Activated naive CD8-positive, alpha-beta T cell treated with anti-CD3 and anti-CD28 coated beads for 36 hours (primary cell): ENCODE measurements at regions not wholly inside any gene's neighbourhood (a gene's known extent, or its start where the extent isn't known, plus 50 kb on each side); places are given as distances from the start of the nearest gene placed in this dataset.

ENCODE experiments used
- DNase-seq: peaks from one replicate; pipeline ENCODE4 v3.0.0; 2021
- H3K27ac Mint-ChIP-seq: one replicate; pipeline ENCODE4 v1.8.0; 2022; ENCODE audit warnings: mild to moderate bottlenecking, moderate library complexity, mixed read lengths
- H3K27me3 Mint-ChIP-seq: one replicate; pipeline ENCODE4 v1.8.0; 2022; ENCODE audit warnings: mild to moderate bottlenecking, mixed read lengths
- H3K36me3 Mint-ChIP-seq: one replicate; pipeline ENCODE4 v1.8.0; 2021; ENCODE audit warnings: mild to moderate bottlenecking, mixed read lengths
- H3K4me1 Mint-ChIP-seq: one replicate; pipeline ENCODE4 v1.8.0; 2021; ENCODE audit warnings: mixed read lengths
- H3K4me3 Mint-ChIP-seq: one replicate; pipeline ENCODE4 v1.8.0; 2022; ENCODE audit warnings: mild to moderate bottlenecking, moderate library complexity, mixed read lengths
- H3K9me3 Mint-ChIP-seq: one replicate; pipeline ENCODE4 v1.8.0; 2022; ENCODE audit warnings: mixed read lengths

DNA sequence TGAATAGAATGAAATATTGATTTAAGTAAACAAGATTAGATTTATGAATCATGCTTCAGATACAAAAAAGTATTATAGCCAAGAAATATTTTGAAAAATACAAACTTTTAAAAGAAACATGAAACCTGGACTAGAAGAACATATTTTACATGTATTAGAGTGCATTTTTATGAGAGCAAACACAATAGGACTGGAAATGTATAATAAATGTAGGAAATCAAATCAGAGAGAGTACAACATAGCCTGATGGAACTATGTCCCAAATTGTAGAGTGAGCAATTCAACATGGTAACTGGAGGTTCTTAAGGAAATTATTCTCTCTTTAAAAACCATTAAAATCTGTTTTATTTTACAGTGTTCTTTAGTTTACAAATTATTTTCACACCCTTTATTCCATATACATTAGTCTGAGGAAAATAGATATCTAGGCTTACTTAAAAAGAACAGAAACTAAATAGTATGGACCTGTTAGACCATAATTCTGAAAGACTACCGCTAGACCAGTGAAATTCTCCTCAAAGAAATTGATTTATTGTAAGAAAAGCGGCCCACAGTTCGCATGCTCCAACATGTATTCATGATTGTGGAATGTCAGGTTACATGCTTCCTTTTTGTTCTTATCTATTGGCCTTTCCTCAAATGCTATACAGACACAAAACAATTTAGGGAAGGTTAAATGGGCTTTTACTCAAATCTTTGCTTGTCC lies 1526.5 kb upstream of the SLC10A2 start:
- H3K9me3 Mint-ChIP-seq: no peaks in the 10 kb centered on the region
- no peaks in the 10 kb centered on the region for H3K4me1 Mint-ChIP-seq
- no peak overlapping the region for H3K27ac Mint-ChIP-seq
- no peaks in the 10 kb centered on the region for H3K36me3 Mint-ChIP-seq
- DNase-seq: no peak
- no peak overlapping the region for H3K4me3 Mint-ChIP-seq
- H3K27me3 Mint-ChIP-seq: no peaks in the 10 kb centered on the region

DNA sequence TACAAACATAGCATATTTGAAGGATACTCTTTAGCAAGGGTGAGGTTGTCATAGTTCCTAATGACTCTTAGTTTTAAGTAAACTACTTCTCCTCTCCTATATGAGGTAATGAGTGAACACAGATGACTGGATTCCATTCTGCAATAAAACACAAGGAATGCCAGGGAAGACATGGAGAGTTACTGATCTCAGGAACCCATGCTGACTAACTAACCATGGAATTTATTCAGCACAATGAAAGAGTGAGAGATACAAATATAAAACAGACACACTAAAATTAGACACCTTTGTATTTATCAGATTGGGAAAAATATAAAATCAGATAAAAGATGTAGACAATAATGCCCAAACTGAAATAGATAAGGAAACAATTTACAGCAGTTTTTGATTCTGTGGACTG lies 1525.9 kb upstream of the SLC10A2 start:
- no peak overlapping the region for H3K27ac Mint-ChIP-seq
- DNase-seq: no peak
- H3K9me3 Mint-ChIP-seq: no peaks in the 10 kb centered on the region
- no peak overlapping the region for H3K4me3 Mint-ChIP-seq
- no peaks in the 10 kb centered on the region for H3K27me3 Mint-ChIP-seq
- H3K4me1 Mint-ChIP-seq: no peaks in the 10 kb centered on the region
- no peaks in the 10 kb centered on the region for H3K36me3 Mint-ChIP-seq

DNA sequence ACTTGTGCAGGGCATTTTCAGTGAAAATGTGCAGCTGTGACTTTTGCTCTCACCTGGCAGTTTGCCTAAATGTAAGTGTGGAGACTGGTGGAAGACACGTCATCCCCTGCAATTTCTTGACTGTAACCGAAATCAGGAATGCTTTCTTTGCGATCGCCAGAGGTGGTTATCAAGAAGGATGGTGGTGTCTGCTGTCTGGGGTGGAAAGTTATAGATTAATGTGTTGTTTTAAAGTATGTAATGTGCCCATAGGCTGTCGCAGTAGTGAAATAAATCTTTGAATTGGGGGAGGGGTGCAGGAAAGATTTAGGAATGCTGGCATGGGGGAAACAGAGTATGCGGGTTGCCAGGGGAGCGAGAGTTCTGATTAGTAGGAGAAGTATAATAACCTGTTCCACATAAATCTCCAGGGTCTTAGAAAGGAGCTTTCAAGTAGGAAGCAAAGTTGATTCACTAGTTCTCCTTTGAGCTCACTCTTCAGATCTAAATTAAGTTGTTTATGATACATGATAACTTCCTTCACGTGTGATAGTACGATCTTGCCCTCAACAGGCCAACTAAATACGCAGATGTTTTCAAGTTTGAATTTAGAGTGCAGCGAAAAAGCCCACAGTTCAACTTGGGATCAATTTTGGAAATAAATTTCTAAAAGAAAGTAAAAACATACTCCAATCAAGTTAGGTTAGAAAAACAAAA lies 1520.0 kb upstream of the SLC10A2 start:
- no peaks in the 10 kb centered on the region for H3K36me3 Mint-ChIP-seq
- no peaks in the 10 kb centered on the region for H3K27me3 Mint-ChIP-seq

DNA sequence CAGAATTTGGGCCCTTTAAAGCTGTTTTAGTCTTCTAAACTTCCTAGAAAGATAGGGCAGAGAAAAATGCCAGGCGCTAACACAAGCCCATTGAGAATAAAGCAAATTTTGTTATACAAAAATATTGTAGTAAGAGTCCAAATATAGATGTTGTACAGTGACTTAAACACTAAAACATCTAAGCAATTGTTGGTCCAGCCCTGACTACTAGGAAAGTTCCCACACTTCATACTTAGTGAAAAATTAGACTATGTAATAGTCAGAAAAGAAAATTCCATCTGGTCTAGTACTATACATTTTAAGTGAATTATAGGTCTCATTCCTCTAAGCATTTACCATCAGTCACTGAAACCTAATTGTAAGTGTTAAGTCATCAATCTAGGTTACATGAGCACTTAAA lies 1518.3 kb upstream of the SLC10A2 start:
- no peak for DNase-seq
- H3K27me3 Mint-ChIP-seq: no peaks in the 10 kb centered on the region
- H3K4me1 Mint-ChIP-seq: no peaks in the 10 kb centered on the region
- H3K4me3 Mint-ChIP-seq: no peak overlapping the region
- no peak overlapping the region for H3K27ac Mint-ChIP-seq
- H3K9me3 Mint-ChIP-seq: no peaks in the 10 kb centered on the region
- no peaks in the 10 kb centered on the region for H3K36me3 Mint-ChIP-seq

More for the DNA sequence above, 1520.0 kb upstream of the SLC10A2 start:
- Mint-ChIP-seq H3K27ac (no peak overlapping the region), H3K9me3 (no peaks in the 10 kb centered on the region), H3K4me1 (no peaks in the 10 kb centered on the region), H3K4me3 (no peak overlapping the region)
- no peak for DNase-seq

DNA sequence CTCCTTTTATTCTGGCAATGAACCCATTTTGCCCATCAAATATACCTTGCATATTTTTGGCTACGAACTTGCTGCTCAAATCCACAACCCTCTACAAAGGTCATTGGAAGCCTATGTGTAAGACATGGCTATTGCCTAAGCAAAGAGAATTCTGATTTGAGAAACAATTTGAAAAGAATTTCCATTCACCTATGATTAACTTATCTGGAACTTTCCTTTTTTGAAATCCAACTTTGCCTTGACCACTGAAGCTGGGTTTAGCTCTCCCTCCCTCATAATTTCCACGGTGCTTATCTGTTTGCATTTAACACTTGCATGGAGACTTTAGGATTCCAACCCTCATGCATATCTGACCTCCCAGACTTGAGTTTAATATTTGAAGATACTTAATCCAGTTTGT lies 1514.7 kb upstream of the SLC10A2 start:
- Mint-ChIP-seq H3K4me1 (peaks cover 3% of the 10 kb centered on the region), H3K36me3 (no peaks in the 10 kb centered on the region), H3K27me3 (no peaks in the 10 kb centered on the region), H3K4me3 (no peak overlapping the region), H3K27ac (no peak overlapping the region), H3K9me3 (no peaks in the 10 kb centered on the region)
- DNase-seq: no peak

DNA sequence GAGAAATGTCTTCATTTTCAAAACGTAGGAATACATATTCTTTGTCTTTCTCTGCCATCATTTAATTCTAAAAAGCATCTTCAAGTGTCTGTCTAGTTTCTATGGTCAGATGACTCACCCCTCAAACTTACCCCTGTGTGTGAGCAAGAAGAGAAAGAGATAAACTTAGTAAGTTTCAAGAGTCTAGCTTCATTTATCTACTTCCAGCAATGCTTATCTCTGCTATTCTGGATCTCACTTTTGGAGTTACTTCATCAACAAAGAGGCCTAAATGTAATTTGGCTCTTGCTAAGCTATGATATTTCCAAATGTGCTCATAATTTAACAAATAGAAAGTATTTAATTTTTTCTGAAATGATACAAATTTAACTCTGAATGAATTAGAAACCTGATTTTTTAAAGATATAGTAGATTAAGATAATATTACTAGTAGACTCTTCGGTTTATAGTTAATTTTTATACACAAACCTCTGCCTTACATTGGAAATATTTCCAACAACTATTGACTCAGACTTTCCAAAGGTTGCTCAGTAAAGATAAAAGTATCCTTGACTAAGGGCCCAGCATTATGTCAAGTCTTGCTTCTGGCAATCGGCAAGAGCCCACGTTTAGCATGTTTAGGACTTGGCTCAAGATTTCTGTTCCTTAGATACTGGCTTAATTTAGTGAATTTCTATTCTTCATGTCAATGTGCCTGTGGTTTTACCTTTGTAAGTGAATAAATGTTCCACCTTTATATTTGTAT lies 1511.0 kb upstream of the SLC10A2 start:
- DNase-seq: no peak
- no peaks in the 10 kb centered on the region for H3K36me3 Mint-ChIP-seq
- H3K27ac Mint-ChIP-seq: no peak overlapping the region
- peaks cover 3% of the 10 kb centered on the region for H3K4me1 Mint-ChIP-seq
- H3K4me3 Mint-ChIP-seq: no peak overlapping the region
- H3K27me3 Mint-ChIP-seq: peaks cover 4% of the 10 kb centered on the region
- H3K9me3 Mint-ChIP-seq: no peaks in the 10 kb centered on the region

DNA sequence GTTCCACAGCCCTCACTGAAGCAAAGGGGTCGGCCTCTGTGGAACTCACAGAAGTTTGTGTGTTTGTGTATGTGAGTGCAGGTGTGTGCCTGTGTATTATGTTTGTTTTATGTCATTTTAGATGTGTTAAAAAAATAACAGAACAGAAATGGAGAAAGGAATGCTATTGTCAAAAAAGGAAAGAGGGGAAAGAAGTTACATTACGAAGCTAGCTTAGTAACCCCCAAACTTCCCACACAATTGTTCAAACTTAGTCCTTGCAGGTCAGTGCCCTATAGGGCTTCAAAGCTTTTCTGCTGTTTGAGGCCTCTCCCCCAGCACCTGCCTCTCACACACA lies 1505.6 kb upstream of the SLC10A2 start:
- Mint-ChIP-seq H3K36me3 (no peaks in the 10 kb centered on the region), H3K9me3 (no peaks in the 10 kb centered on the region), H3K27me3 (peaks cover 8% of the 10 kb centered on the region), H3K4me1 (peaks cover 1% of the 10 kb centered on the region), H3K4me3 (no peak overlapping the region), H3K27ac (no peak overlapping the region)
- no peak for DNase-seq

DNA sequence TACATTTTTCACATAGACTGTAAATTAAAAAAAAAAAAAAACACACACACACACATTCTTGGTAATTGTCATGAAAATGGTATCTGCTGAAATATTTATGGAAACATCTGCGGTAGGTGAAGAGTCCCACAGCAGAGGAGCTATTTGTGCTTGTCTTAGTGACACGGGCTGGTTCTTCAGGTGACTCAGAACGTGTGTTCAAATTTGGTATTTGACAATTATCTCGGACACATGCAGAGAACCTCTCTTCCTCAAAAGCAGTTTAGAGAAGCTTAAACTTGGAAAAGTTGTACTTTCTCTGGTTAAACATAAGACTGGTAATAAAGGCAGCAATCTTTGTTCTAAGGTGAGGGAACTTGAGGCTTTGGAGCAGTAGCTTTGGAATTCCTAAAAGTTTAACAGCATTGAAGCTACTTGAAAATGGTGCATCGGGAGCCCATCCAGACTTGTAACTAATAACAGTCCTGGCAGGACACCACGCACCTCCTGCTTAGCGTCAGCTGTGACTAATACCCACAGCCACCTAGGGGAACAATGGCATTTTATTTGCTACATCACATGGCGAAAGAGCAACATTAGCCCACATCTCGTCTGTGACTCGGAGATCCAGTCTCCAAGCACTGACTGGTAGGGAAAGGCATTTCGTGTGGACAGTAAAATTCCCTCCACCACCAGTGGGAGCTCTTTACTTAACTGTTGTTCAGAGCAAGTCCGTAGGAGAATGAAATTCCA lies 1505.1 kb upstream of the SLC10A2 start:
- no peak for DNase-seq
- Mint-ChIP-seq H3K27me3 (peaks cover 8% of the 10 kb centered on the region), H3K36me3 (no peaks in the 10 kb centered on the region), H3K4me3 (no peak overlapping the region), H3K27ac (no peak overlapping the region), H3K9me3 (no peaks in the 10 kb centered on the region), H3K4me1 (no peaks in the 10 kb centered on the region)

DNA sequence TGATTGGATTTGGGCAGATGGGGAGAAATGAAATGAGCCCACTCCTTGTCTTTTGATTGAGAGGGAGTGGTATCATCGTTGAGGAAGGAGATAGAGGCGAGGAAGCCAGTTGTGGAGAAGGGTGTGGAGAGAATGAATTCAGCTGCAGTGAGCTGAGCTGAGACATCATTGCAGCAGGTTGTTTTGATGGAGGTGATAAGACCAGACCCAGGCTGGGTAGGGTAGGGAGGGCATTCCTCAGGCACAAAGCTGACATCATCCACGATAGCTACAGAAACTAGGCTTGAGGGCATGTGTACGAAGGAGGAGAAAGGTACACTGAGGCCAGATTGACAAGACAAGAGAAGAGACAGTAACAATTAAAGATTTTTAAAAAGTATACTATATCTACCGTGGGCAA lies 1500.9 kb upstream of the SLC10A2 start:
- Mint-ChIP-seq H3K36me3 (no peaks in the 10 kb centered on the region), H3K27ac (no peak overlapping the region), H3K9me3 (no peaks in the 10 kb centered on the region), H3K4me1 (no peaks in the 10 kb centered on the region), H3K27me3 (peaks cover 4% of the 10 kb centered on the region), H3K4me3 (no peak overlapping the region)
- no peak for DNase-seq

DNA sequence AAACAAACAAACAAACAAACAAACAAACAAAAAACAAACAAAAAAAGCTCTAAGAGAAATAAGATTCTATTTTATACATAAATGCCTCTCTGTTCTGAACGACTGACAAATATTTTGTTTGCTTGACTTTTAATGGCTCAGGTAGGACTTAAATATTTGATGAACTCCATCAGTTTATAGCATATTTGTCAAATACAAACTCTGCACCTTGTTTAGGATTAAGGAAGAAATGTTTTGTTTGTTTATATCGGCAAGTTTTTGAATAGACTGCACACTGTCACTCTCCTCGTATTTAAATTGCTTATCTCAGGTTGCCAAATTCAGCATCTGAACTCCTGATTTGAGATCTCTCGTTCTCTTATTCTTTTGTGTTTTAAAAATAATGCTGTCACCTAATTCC lies 1499.7 kb upstream of the SLC10A2 start:
- Mint-ChIP-seq H3K27me3 (peaks cover 4% of the 10 kb centered on the region), H3K4me3 (no peak overlapping the region), H3K4me1 (no peaks in the 10 kb centered on the region)

DNA sequence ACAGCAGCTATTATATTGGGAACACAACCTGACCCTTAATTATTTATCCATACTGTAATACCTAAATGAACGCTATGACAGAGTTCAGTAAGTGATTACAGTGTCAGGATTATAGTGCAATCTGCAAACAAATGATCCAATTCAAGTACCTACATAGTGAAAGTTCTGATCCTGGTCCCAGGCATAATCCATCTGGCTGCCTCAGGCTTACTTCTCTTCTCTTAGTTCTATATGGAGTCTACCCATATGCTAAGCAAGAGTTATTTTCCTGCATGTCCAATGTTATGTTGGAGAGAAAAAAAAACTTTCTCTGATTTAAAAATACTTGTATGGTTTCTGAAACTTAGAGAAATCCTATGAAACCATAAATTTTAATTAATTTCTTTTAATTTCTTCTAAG lies 1487.7 kb upstream of the SLC10A2 start:
- Mint-ChIP-seq H3K27me3 (no peaks in the 10 kb centered on the region), H3K4me3 (no peak overlapping the region), H3K4me1 (no peaks in the 10 kb centered on the region), H3K36me3 (no peaks in the 10 kb centered on the region), H3K27ac (no peak overlapping the region), H3K9me3 (no peaks in the 10 kb centered on the region)
- DNase-seq: no peak

More for the DNA sequence above, 1499.7 kb upstream of the SLC10A2 start:
- no peak for DNase-seq
- Mint-ChIP-seq H3K9me3 (no peaks in the 10 kb centered on the region), H3K27ac (no peak overlapping the region), H3K36me3 (no peaks in the 10 kb centered on the region)

DNA sequence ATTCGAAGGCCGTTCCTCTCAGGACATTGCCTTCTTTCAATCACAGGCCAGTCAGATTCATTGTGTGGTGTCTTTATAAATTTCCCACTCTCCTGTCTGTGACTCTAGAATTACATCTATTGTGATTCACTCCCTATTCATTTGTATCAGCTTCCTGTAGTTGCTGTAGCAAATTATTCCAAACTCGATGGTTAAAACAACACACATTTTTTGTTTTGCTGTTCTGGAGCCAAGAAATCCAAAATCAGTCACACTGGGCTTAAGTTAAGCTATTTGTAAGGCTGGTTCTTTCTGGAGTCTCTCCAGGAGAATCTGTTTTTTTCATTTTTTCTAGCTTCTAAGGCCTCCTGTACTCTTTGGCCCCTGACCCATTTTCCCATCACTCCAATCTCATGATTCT lies 1487.0 kb upstream of the SLC10A2 start:
- no peak for DNase-seq
- Mint-ChIP-seq H3K36me3 (no peaks in the 10 kb centered on the region), H3K4me1 (no peaks in the 10 kb centered on the region), H3K27ac (no peak overlapping the region), H3K27me3 (no peaks in the 10 kb centered on the region), H3K4me3 (no peak overlapping the region), H3K9me3 (no peaks in the 10 kb centered on the region)

DNA sequence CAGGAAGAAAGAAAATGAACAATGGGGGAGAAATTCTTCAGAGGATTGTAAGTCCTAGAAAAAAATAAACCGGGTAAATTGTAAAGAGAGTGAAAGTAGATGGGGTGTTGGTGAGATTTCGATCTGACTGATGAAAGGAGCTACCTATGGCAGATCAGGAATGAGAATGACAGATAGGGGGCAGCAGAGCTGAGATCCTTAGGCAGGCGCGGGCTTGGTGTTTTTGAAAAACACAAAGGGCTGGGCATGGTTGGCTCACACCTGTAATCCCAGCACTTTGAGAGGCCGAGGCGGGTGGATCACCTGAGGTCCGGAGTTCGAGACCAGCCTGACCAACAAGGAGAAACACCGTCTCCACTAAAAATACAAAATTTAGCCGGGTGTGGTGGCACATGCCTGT lies 1468.6 kb upstream of the SLC10A2 start:
- no peaks in the 10 kb centered on the region for H3K36me3 Mint-ChIP-seq
- no peaks in the 10 kb centered on the region for H3K9me3 Mint-ChIP-seq
- H3K4me3 Mint-ChIP-seq: no peak overlapping the region
- H3K4me1 Mint-ChIP-seq: no peaks in the 10 kb centered on the region
- H3K27ac Mint-ChIP-seq: no peak overlapping the region
- no peak for DNase-seq
- no peaks in the 10 kb centered on the region for H3K27me3 Mint-ChIP-seq

DNA sequence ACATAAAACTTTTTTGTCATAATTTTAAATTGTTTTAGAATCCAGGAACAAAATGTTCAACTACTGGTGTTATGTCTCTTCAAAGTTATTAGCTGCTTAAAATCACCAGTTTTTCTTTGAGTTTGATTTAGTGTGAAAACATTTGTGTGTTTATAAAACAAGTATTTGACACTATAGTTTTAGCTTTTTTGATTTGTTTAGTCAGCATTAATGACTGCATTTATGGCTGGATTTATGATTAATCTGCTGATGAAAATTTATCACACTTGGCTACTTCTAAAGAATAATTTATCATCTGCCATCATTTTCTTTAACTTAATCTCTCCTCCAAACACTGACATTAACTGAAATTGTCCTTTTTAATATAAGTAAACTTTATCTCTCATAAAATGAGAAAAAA lies 1465.9 kb upstream of the SLC10A2 start:
- no peaks in the 10 kb centered on the region for H3K4me1 Mint-ChIP-seq
- H3K27ac Mint-ChIP-seq: no peak overlapping the region
- H3K36me3 Mint-ChIP-seq: no peaks in the 10 kb centered on the region
- DNase-seq: no peak
- no peak overlapping the region for H3K4me3 Mint-ChIP-seq
- H3K27me3 Mint-ChIP-seq: no peaks in the 10 kb centered on the region
- H3K9me3 Mint-ChIP-seq: no peaks in the 10 kb centered on the region

DNA sequence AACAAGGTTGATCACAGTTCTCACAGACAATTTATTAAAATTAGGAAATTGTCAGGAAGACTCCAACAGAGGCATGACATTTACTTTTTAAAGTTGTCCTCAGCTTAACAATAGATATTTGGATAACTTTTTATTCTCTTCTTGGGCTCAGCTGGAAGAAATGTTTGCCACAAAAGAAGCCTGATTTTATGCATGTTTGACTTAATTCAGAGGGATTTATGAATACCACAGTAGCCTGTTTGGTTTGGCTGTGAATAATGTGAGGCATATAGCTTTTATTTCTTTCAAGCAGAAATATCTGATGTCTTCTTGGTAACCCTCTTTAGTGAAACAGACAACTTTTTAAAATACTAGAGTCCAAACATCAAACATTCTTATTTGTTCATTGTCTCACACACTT lies 1464.5 kb upstream of the SLC10A2 start:
- Mint-ChIP-seq H3K9me3 (no peaks in the 10 kb centered on the region), H3K27me3 (no peaks in the 10 kb centered on the region), H3K27ac (no peak overlapping the region), H3K4me3 (no peak overlapping the region), H3K36me3 (no peaks in the 10 kb centered on the region), H3K4me1 (no peaks in the 10 kb centered on the region)
- no peak for DNase-seq
